WTC11 (cell line): ENCODE measurements at regions not wholly inside any gene's neighbourhood (a gene's known extent, or its start where the extent isn't known, plus 50 kb on each side); places are given as distances from the start of the nearest gene placed in this dataset.

Source experiments
- ATAC-seq: fragments of 200-7000 bp; cut with Tn5 transposase; 2 replicates; pipeline ENCODE4 v1.10.0; 2021; ENCODE audit warnings: mild to moderate bottlenecking, moderate library complexity
- CTCF ChIA-PET: fragments of 300-600 bp; sonication (Branson Sonifier 250); formaldehyde crosslinking; loops from one replicate; lab custom pipeline; 2021; ENCODE audit warnings: antibody characterized with exemption; lab: Charles Lee
- POLR2A ChIA-PET: fragments of 350-600 bp; sonication (Branson Sonifier 250); formaldehyde crosslinking; loops from one replicate; lab custom pipeline; 2021; ENCODE audit warnings: antibody characterized with exemption; lab: Charles Lee
- DNase-seq: peaks from one replicate; pipeline ENCODE4 v3.0.0; 2021; ENCODE audit warnings: low spot score
- H3K27ac Mint-ChIP-seq: 2 replicates; pipeline ENCODE4 v1.8.0; 2021; ENCODE audit warnings: mixed read lengths
- H3K27me3 Mint-ChIP-seq: 2 replicates; pipeline ENCODE4 v1.8.0; 2021; ENCODE audit warnings: low read depth, mild to moderate bottlenecking, moderate library complexity, mixed read lengths
- H3K36me3 Mint-ChIP-seq: 2 replicates; pipeline ENCODE4 v1.8.0; 2021; ENCODE audit warnings: mixed read lengths
- H3K4me1 Mint-ChIP-seq: 2 replicates; pipeline ENCODE4 v1.8.0; 2022; ENCODE audit warnings: mixed read lengths
- H3K4me3 Mint-ChIP-seq: 2 replicates; pipeline ENCODE4 v1.8.0; 2021; ENCODE audit warnings: mild to moderate bottlenecking, moderate library complexity, mixed read lengths
- H3K9me3 Mint-ChIP-seq: 2 replicates; pipeline ENCODE4 v1.8.0; 2021; ENCODE audit warnings: mixed read lengths
- ATF1 ChIP-seq: sonication (generic); formaldehyde crosslinking; IDR thresholded peaks from 2 replicates; pipeline ENCODE4 v1.8.1; 2023; ENCODE audit warnings: mild to moderate bottlenecking, moderate library complexity, missing genetic modification reagents
- E2F1 ChIP-seq: sonication (generic); formaldehyde crosslinking; IDR thresholded peaks from 2 replicates; pipeline ENCODE4 v1.8.0; 2022; ENCODE audit warnings: mild to moderate bottlenecking, missing genetic modification reagents
- ELF4 ChIP-seq: sonication (generic); formaldehyde crosslinking; IDR thresholded peaks from 2 replicates; pipeline ENCODE4 v1.8.1; 2022; ENCODE audit warnings: low read depth, mild to moderate bottlenecking, moderate library complexity, missing genetic modification reagents
- EMX1 ChIP-seq: fragments of 250-450 bp; sonication (Bioruptor Pico); IDR thresholded peaks from 2 replicates; pipeline ENCODE4 v1.8.0; 2021; ENCODE audit warnings: mild to moderate bottlenecking
- ESRRA ChIP-seq: sonication (generic); formaldehyde crosslinking; IDR thresholded peaks from 2 replicates; pipeline ENCODE4 v1.8.1; 2022; ENCODE audit warnings: mild to moderate bottlenecking, missing genetic modification reagents, borderline replicate concordance
- FOXK1 ChIP-seq: sonication (generic); formaldehyde crosslinking; IDR thresholded peaks from 2 replicates; pipeline ENCODE4 v1.8.0; 2022; ENCODE audit warnings: mild to moderate bottlenecking, moderate library complexity, missing genetic modification reagents
- FOXP1 ChIP-seq: sonication (generic); formaldehyde crosslinking; IDR thresholded peaks from 2 replicates; pipeline ENCODE4 v1.8.0; 2022; ENCODE audit warnings: missing genetic modification reagents, mild to moderate bottlenecking, moderate library complexity, borderline replicate concordance
- MYBL2 ChIP-seq: sonication (generic); formaldehyde crosslinking; IDR thresholded peaks from 2 replicates; pipeline ENCODE4 v1.8.1; 2023; ENCODE audit warnings: mild to moderate bottlenecking, moderate library complexity, missing genetic modification reagents
- NFATC4 ChIP-seq: fragments of 250-450 bp; sonication (Bioruptor Pico); IDR thresholded peaks from 2 replicates; pipeline ENCODE4 v1.9.0; 2021; ENCODE audit warnings: mild to moderate bottlenecking
- NFE2L1 ChIP-seq: sonication (generic); formaldehyde crosslinking; IDR thresholded peaks from 2 replicates; pipeline ENCODE4 v1.8.1; 2023; ENCODE audit warnings: missing genetic modification reagents
- TEAD1 ChIP-seq: sonication (generic); formaldehyde crosslinking; IDR thresholded peaks from 2 replicates; pipeline ENCODE4 v1.8.0; 2022; ENCODE audit warnings: mild to moderate bottlenecking, missing genetic modification reagents
- TP53 ChIP-seq: sonication (generic); formaldehyde crosslinking; IDR thresholded peaks from 2 replicates; pipeline ENCODE4 v1.8.1; 2023; ENCODE audit warnings: mild to moderate bottlenecking, missing genetic modification reagents
- ZBTB21 ChIP-seq: sonication (generic); formaldehyde crosslinking; IDR thresholded peaks from 2 replicates; pipeline ENCODE4 v1.8.1; 2023; ENCODE audit warnings: mild to moderate bottlenecking, missing genetic modification reagents, borderline replicate concordance
- ZBTB43 ChIP-seq: sonication (generic); formaldehyde crosslinking; IDR thresholded peaks from 2 replicates; pipeline ENCODE4 v1.8.1; 2023; ENCODE audit warnings: mild to moderate bottlenecking, missing genetic modification reagents
- ZNF232 ChIP-seq: sonication (generic); formaldehyde crosslinking; IDR thresholded peaks from 2 replicates; pipeline ENCODE4 v1.8.0; 2022; ENCODE audit warnings: mild to moderate bottlenecking, missing genetic modification reagents
- ZNF317 ChIP-seq: sonication (generic); formaldehyde crosslinking; IDR thresholded peaks from 2 replicates; pipeline ENCODE4 v1.8.1; 2023; ENCODE audit warnings: low read depth, mild to moderate bottlenecking, moderate library complexity, missing genetic modification reagents, borderline replicate concordance
- ZNF396 ChIP-seq: fragments of 250-450 bp; sonication (Bioruptor Pico); IDR thresholded peaks from 2 replicates; pipeline ENCODE4 v1.8.0; 2021; ENCODE audit warnings: mild to moderate bottlenecking, moderate library complexity, borderline replicate concordance
- ZNF425 ChIP-seq: fragments of 250-450 bp; sonication (Bioruptor Pico); conservative IDR thresholded peaks from 2 replicates; pipeline ENCODE4 v1.9.0; 2021; ENCODE audit warnings: mild to moderate bottlenecking
- ZSCAN18 ChIP-seq: fragments of 250-450 bp; sonication (Bioruptor Pico); IDR thresholded peaks from 2 replicates; pipeline ENCODE4 v2.1.2; 2022; ENCODE audit warnings: mild to moderate bottlenecking, moderate library complexity
- TF ChIP-seq, protein P1 (sequence below): sonication (generic); formaldehyde crosslinking; IDR thresholded peaks from 2 replicates; pipeline ENCODE4 v1.8.0; 2022; ENCODE audit warnings: mild to moderate bottlenecking, missing genetic modification reagents
- TF ChIP-seq, protein P2 (sequence below): sonication (generic); formaldehyde crosslinking; IDR thresholded peaks from 2 replicates; pipeline ENCODE4 v1.8.1; 2022; ENCODE audit warnings: mild to moderate bottlenecking, moderate library complexity, missing genetic modification reagents
- TF ChIP-seq, protein P3 (sequence below): sonication (generic); formaldehyde crosslinking; IDR thresholded peaks from 2 replicates; pipeline ENCODE4 v1.8.1; 2023; ENCODE audit warnings: mild to moderate bottlenecking, missing genetic modification reagents, moderate library complexity

DNA sequence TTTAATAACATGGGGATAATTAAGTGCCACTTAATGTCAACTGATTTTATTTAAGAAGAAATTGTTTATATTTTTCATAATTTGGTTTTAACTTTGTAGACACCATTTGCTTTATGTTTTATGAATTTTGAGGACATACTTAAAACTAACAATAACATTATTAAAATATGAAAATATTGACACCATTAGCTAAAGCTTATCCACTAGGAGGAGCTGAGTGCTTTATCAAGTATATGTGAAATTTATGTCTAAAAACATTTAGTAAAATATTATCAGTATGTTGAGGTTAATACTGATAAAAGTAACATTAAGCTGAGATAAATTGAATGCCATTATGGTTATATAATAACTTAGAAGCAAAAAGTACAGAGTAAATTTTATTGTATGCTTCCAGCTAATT, 622.1 kb downstream of the ARL4A start:
- Mint-ChIP-seq H3K4me1 (peaks cover 8% of the 10 kb centered on the region), H3K9me3 (peaks cover 75% of the 10 kb centered on the region), H3K27me3 (peaks cover 4% of the 10 kb centered on the region; the same call in 1 of the 2 replicates), H3K27ac (no peak overlapping the region), H3K4me3 (no peak overlapping the region), H3K36me3 (peaks cover 63% of the 10 kb centered on the region)
- POLR2A ChIA-PET = no interaction called here
- CTCF ChIA-PET = no interaction called here
- ATAC-seq (no peak), DNase-seq (no peak)
- TF ChIP-seq ELF4 (CRISPR knock-in tag) (no peak), ZNF396 (CRISPR knock-in tag) (no peak), TP53 (no peak), ZSCAN18 (CRISPR knock-in tag) (no peak), TEAD1 (CRISPR knock-in tag) (no peak), ATF1 (CRISPR knock-in tag) (no peak), ZBTB21 (CRISPR knock-in tag) (no peak), ZNF317 (CRISPR knock-in tag) (no peak), FOXP1 (CRISPR knock-in tag) (no peak), FOXK1 (CRISPR knock-in tag) (no peak), NFATC4 (CRISPR knock-in tag) (no peak), MYBL2 (CRISPR knock-in tag) (no peak)
- TF ChIP-seq, protein P1, sequence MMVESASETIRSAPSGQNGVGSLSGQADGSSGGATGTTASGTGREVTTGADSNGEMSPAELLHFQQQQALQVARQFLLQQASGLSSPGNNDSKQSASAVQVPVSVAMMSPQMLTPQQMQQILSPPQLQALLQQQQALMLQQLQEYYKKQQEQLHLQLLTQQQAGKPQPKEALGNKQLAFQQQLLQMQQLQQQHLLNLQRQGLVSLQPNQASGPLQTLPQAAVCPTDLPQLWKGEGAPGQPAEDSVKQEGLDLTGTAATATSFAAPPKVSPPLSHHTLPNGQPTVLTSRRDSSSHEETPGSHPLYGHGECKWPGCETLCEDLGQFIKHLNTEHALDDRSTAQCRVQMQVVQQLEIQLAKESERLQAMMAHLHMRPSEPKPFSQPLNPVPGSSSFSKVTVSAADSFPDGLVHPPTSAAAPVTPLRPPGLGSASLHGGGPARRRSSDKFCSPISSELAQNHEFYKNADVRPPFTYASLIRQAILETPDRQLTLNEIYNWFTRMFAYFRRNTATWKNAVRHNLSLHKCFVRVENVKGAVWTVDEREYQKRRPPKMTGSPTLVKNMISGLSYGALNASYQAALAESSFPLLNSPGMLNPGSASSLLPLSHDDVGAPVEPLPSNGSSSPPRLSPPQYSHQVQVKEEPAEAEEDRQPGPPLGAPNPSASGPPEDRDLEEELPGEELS (CRISPR knock-in tag) = no peak
- TF ChIP-seq, protein P2, sequence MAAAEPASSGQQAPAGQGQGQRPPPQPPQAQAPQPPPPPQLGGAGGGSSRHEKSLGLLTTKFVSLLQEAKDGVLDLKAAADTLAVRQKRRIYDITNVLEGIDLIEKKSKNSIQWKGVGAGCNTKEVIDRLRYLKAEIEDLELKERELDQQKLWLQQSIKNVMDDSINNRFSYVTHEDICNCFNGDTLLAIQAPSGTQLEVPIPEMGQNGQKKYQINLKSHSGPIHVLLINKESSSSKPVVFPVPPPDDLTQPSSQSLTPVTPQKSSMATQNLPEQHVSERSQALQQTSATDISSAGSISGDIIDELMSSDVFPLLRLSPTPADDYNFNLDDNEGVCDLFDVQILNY (CRISPR knock-in tag) = no peak
- TF ChIP-seq, protein P3, sequence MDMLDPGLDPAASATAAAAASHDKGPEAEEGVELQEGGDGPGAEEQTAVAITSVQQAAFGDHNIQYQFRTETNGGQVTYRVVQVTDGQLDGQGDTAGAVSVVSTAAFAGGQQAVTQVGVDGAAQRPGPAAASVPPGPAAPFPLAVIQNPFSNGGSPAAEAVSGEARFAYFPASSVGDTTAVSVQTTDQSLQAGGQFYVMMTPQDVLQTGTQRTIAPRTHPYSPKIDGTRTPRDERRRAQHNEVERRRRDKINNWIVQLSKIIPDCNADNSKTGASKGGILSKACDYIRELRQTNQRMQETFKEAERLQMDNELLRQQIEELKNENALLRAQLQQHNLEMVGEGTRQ (CRISPR knock-in tag) = no peak

DNA sequence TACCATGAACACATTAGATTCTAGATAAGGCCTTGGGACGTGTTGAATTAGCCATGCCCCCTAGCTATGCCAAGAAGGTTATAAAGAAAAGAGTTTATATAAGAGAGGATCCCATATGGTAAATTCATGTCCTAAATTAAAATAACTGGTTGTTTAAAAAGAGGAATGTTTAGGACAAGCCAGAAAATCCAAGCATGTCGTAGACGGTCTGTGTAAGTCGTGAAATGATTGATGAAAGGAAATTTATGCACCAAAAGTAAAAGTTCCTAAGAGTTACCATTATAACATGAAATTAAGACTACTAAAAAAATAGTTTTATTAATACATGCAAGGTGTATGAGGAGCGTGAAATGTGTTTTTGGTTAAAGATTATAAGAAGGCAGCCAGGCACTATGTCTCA, 624.9 kb downstream of the ARL4A start:
- no peak for TF ChIP-seq EMX1 (CRISPR knock-in tag)
- TF ChIP-seq ESRRA = no peak
- TF ChIP-seq, all 79 proteins: peak for 0
- Mint-ChIP-seq H3K27me3 (no peaks in the 10 kb centered on the region), H3K9me3 (peaks cover 71% of the 10 kb centered on the region), H3K27ac (no peak overlapping the region), H3K4me3 (no peak overlapping the region), H3K4me1 (peaks cover 5% of the 10 kb centered on the region), H3K36me3 (peaks cover 58% of the 10 kb centered on the region)
- ATAC-seq (no peak), DNase-seq (peak; percentile 24)
- ChIA-PET POLR2A (no interaction called here), CTCF (no interaction called here)

DNA sequence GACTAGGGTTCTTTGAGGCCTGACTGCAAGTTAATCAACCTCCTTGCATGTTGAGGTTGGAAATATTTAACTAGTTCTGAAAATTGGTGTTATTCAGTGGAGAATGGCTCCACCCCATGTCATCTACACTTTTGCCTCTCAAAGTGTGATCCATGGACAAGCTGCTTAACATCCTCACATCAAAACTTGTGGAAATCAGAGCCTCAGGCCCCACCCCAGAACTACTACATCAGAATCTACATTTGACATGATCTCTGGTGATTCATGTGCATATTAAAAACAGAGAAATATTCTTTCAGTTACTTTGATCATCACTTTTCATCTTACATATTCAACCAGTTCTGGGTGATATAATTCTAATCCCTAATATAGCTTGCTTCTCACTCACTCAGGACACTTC, 632.9 kb downstream of the ARL4A start:
- DNase-seq (no peak), ATAC-seq (no peak)
- ChIA-PET POLR2A (no interaction called here), CTCF (no interaction called here)
- peaks cover 3% of the 10 kb centered on the region for H3K36me3 Mint-ChIP-seq
- H3K9me3 Mint-ChIP-seq = peaks cover 22% of the 10 kb centered on the region
- no peak overlapping the region for H3K27ac Mint-ChIP-seq
- H3K27me3 Mint-ChIP-seq = no peaks in the 10 kb centered on the region
- no peak overlapping the region for H3K4me3 Mint-ChIP-seq
- peaks cover 30% of the 10 kb centered on the region for H3K4me1 Mint-ChIP-seq
- TF ChIP-seq ZNF232 (CRISPR knock-in tag) (no peak), ZNF425 (CRISPR knock-in tag) (no peak), NFE2L1 (no peak), ZBTB43 (CRISPR knock-in tag) (no peak), E2F1 (CRISPR knock-in tag) (no peak), ELF4 (CRISPR knock-in tag) (no peak)
- TF ChIP-seq, protein P1 (CRISPR knock-in tag) = no peak
